ENCODE measurements at regions not wholly inside any gene's neighbourhood (a gene's known extent, or its start where the extent isn't known, plus 50 kb on each side); places are given as distances from the start of the nearest gene placed in this dataset.
A peak's percentile ranks its signal among the peaks of the same experiment; 100 is the strongest.

DNA sequence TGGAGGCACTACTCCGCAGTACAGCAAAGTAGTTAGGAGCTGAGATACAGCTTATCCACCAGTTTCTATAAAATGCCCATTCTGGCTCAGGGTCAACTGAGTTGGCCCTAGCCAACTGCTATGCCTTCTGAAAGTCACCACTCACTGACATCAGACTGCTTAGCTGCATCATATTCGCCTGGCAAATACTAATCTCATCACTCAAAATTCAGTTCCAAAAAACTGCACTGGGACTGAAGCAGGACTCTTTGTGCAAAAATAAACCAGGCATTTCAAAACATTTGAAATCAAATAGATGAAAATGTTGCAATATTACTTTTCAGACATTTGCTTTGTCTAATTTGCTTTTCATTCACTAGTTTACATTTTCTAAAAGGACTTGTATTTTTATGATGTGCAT lies 230.0 kb downstream of the ALDH8A1 start:
- TF ChIP-seq POLR2A (IDR thresholded peaks at IDR 0.05) (no peak), CTCF (IDR thresholded peaks at IDR 0.05) (no peak)
- Histone ChIP-seq H3K4me1 (peaks cover 28 to 37% of the 10 kb centered on the region in 2 donors), H3K36me3 (no peaks in the 10 kb centered on the region), H3K27ac (peak overlapping the region in 1 of 3 donors; percentile 11), H3K9me3 (no peaks in the 10 kb centered on the region), H3K4me3 (replicated peaks in 1 of 3) (no peak overlapping the region), H3K27me3 (no peaks in the 10 kb centered on the region)
- WGBS, 2 donors, result 72 to 77% methylated on average over 2 of the region's 2 CpGs
- intact Hi-C loops (cut with DNase I), result no loop called here
- no peak for DNase-seq

DNA sequence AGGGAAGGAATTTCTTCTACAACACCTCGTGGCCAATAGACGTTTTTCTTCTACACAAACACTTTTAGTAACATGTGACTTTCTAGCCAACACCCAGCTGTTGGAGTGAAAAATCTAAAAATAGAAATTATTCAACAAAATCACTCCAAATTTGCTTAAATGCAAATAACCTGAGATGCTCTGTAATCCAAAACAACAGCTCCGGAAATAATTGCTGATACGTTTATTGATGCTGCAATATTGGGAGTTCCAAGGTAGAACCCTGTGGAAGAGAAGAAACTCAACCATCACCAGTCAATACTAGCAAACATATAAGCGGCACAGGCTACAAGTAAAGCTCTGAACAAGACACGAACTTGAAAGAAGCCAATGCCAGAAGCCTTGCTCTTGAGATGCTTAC lies 230.6 kb downstream of the ALDH8A1 start:
- WGBS, 2 donors, result 83 to 85% methylated on average over 6 of the region's 6 CpGs
- intact Hi-C loops (cut with DNase I), result no loop called here
- no peak overlapping the region for H3K4me3 ChIP-seq (replicated peaks in 1 of 3)
- TF ChIP-seq POLR2A (IDR thresholded peaks at IDR 0.05), result no peak
- TF ChIP-seq CTCF (IDR thresholded peaks at IDR 0.05), result no peak
- H3K9me3 ChIP-seq, result no peaks in the 10 kb centered on the region
- DNase-seq, result no peak
- no peaks in the 10 kb centered on the region for H3K36me3 ChIP-seq
- peaks cover 26 to 43% of the 10 kb centered on the region in 2 donors for H3K4me1 ChIP-seq
- no peaks in the 10 kb centered on the region for H3K27me3 ChIP-seq
- no peak overlapping the region for H3K27ac ChIP-seq

DNA sequence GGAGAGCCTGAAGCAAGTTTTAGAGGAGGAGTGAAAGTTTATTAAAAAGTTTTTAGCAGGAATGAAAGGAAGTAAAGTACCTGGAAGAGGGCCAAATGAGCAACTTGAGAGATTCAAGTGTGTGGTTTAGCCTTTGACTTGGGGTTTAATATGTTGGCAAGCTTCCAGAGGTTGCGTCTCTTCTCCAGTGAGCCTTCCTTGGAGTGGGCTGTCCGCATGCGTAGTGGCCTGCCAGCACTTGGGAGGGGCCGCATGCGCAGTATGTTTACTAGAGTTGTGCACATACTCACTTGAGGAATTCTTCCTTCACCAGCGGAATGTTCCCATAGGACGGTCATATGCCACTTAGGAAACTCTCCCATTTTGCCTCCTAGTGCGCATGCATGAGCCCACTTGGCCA lies 235.2 kb downstream of the ALDH8A1 start:
- intact Hi-C loops (cut with DNase I), result no loop called here
- no peaks in the 10 kb centered on the region for H3K36me3 ChIP-seq
- 15 to 39% methylated on average over 8 of the region's 8 CpGs for WGBS, 2 donors
- peaks cover 2 to 15% of the 10 kb centered on the region in 2 donors for H3K4me1 ChIP-seq
- TF ChIP-seq POLR2A (IDR thresholded peaks at IDR 0.05) (no peak), CTCF (IDR thresholded peaks at IDR 0.05) (no peak)
- DNase-seq, result peak; percentile 44 to 45
- H3K27ac ChIP-seq, result no peak overlapping the region
- no peaks in the 10 kb centered on the region for H3K9me3 ChIP-seq
- no peak overlapping the region for H3K4me3 ChIP-seq (replicated peaks in 1 of 3)
- no peaks in the 10 kb centered on the region for H3K27me3 ChIP-seq

- TF ChIP-seq POLR2A (IDR thresholded peaks at IDR 0.05), result no peak
- TF ChIP-seq CTCF (IDR thresholded peaks at IDR 0.05), result no peak
- Histone ChIP-seq H3K9me3 (no peaks in the 10 kb centered on the region), H3K27me3 (no peaks in the 10 kb centered on the region), H3K36me3 (no peaks in the 10 kb centered on the region), H3K4me1 (peaks cover 0 to 11% of the 10 kb centered on the region in 2 donors), H3K4me3 (replicated peaks in 1 of 3) (no peak overlapping the region), H3K27ac (no peak overlapping the region)
- 83 to 88% methylated on average over 4 of the region's 4 CpGs for WGBS, 2 donors
- intact Hi-C loops (cut with DNase I), result no loop called here
- no peak for DNase-seq
Observed at GRCh38 chr6:134714113-134714512, 235.8 kb downstream of the ALDH8A1 start.

- TF ChIP-seq POLR2A (IDR thresholded peaks at IDR 0.05), result no peak
- no peak for TF ChIP-seq CTCF (IDR thresholded peaks at IDR 0.05)
Observed at GRCh38 chr6:134712311-134712710, 237.6 kb downstream of the ALDH8A1 start.

More at GRCh38 chr6:134712311-134712710, 237.6 kb downstream of the ALDH8A1 start:
- DNase-seq, result no peak
- intact Hi-C loops (cut with DNase I), result no loop called here
- no peak overlapping the region for H3K27ac ChIP-seq
- no peaks in the 10 kb centered on the region for H3K36me3 ChIP-seq
- no peaks in the 10 kb centered on the region for H3K9me3 ChIP-seq
- peaks cover 0 to 18% of the 10 kb centered on the region in 2 donors for H3K4me1 ChIP-seq
- no peak overlapping the region for H3K4me3 ChIP-seq (replicated peaks in 1 of 3)
- no peaks in the 10 kb centered on the region for H3K27me3 ChIP-seq
